HL-60 (cell line): ENCODE measurements at regions not wholly inside any gene's neighbourhood (a gene's known extent, or its start where the extent isn't known, plus 50 kb on each side); places are given as distances from the start of the nearest gene placed in this dataset.

Source experiments
- DNase-seq, 2 experiments: peaks; one replicate each; pipeline ENCODE4 v3.0.0-alpha.2; 2010 to 2020; ENCODE audit warnings: low read depth in 1 of 2, low spot score in 1 of 2
- H3K27ac ChIP-seq: fragments of 250-450 bp; sonication (Bioruptor Pico); replicated peaks from 2 replicates; pipeline ENCODE4 v1.5.1; 2020; ENCODE audit warnings: mild to moderate bottlenecking, moderate library complexity
- H3K27me3 ChIP-seq: fragments of 250-450 bp; sonication (Bioruptor Pico); 2 replicates; pipeline ENCODE4 v1.5.1; 2021; ENCODE audit warnings: mild to moderate bottlenecking, moderate library complexity; ENCODE audit not compliant: insufficient read depth, poor library complexity, severe bottlenecking
- H3K4me3 ChIP-seq: replicated peaks from 2 replicates; pipeline ENCODE4 v1.5.1; 2011; ENCODE audit warnings: mild to moderate bottlenecking, control low read depth, low read length; ENCODE audit not compliant: insufficient read depth
- CTCF ChIP-seq: IDR thresholded peaks from one replicate; pipeline ENCODE4 v1.5.1; 2011; ENCODE audit warnings: low read length, control low read depth, inconsistent platforms; ENCODE audit not compliant: insufficient read depth
- GABPA ChIP-seq: IDR thresholded peaks from 2 replicates; pipeline ENCODE4 v1.6.1; 2012; ENCODE audit warnings: low read depth
- POLR2AphosphoS5 ChIP-seq: IDR thresholded peaks from 2 replicates; pipeline ENCODE4 v1.6.1; 2012; ENCODE audit warnings: low read depth
- REST ChIP-seq: IDR thresholded peaks from 2 replicates; pipeline ENCODE4 v1.6.1; 2012; ENCODE audit warnings: low read depth; ENCODE audit not compliant: insufficient replicate concordance
- SPI1 ChIP-seq: IDR thresholded peaks from 2 replicates; pipeline ENCODE4 v1.6.1; 2012; ENCODE audit warnings: low read depth, mild to moderate bottlenecking, borderline replicate concordance

- DNase-seq, result no peak
- no peak overlapping the region for H3K4me3 ChIP-seq
- H3K27ac ChIP-seq, result no peak overlapping the region
- H3K27me3 ChIP-seq, result no peaks in the 10 kb centered on the region
- TF ChIP-seq REST, result no peak
- no peak for TF ChIP-seq POLR2AphosphoS5
- TF ChIP-seq GABPA, result no peak
- TF ChIP-seq CTCF, result no peak
- TF ChIP-seq SPI1, result no peak
These were observed 280.2 kb upstream of the STT3B start for GRCh38 chr3:31252216-31253185.

- Histone ChIP-seq H3K4me3 (no peak overlapping the region), H3K27me3 (no peaks in the 10 kb centered on the region), H3K27ac (no peak overlapping the region)
- peak in 1 of 2 experiments; percentile 71 for DNase-seq
- TF ChIP-seq GABPA, result no peak
- no peak for TF ChIP-seq REST
- TF ChIP-seq CTCF, result no peak
- no peak for TF ChIP-seq SPI1
- TF ChIP-seq POLR2AphosphoS5, result no peak
These were observed 278.9 kb upstream of the STT3B start for GRCh38 chr3:31253782-31254181.

- Histone ChIP-seq H3K4me3 (no peak overlapping the region), H3K27me3 (no peaks in the 10 kb centered on the region), H3K27ac (no peak overlapping the region)
- TF ChIP-seq SPI1, result no peak
- TF ChIP-seq REST, result no peak
- TF ChIP-seq CTCF, result no peak
- TF ChIP-seq GABPA, result no peak
- no peak for TF ChIP-seq POLR2AphosphoS5
- DNase-seq, result no peak
These were observed 278.2 kb upstream of the STT3B start for GRCh38 chr3:31254483-31254882.
